Inflammatory macrophage (primary cell): ENCODE measurements at regions not wholly inside any gene's neighbourhood (a gene's known extent, or its start where the extent isn't known, plus 50 kb on each side); places are given as distances from the start of the nearest gene placed in this dataset.

ENCODE experiments used
- DNase-seq, 2 donors: peaks; one replicate each; pipeline ENCODE4 v3.0.0-alpha.2; 2020 to 2022

- no peak for DNase-seq
Measured at GRCh38 chrX:109312757-109313156, 169.1 kb downstream of the GUCY2F start.

DNA sequence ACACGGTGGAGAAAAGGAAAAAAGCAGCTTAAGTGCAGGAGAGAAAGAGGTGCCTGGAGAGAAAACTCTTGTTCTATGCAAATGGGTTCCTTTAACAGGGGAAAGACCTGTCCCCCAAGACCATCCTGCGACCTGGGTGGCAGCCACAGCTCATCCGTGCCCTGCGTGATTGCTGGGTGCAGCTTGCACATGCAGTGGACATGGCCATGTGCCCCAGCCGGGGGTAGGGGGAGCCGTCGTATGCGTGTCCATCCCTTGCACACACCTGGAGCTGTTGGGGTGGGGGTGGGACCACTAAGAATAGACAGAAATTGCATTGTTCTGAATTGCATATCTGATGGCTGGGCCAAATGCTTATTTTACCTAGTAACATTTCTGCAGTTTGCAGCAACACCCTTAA is 171.9 kb downstream of the GUCY2F start:
- no peak for DNase-seq

DNA sequence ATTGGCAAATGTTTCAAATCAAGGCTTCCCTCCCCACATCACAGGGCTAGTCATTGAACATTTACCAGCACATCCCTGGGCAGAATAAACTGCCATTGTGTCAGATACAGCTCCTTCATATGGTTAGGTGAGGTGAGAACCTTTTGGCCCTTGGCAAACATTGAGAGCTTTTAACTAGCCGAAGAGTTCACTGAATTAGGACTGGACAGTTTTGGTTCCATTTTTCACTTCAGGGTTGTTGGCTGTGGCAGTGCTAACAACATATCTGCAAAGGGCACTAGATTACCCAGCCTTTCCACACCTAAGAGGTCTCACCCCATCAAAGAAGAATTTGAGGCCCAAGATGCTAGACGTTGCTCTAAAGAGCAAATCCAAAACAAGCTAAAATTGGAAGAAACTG is 180.7 kb downstream of the GUCY2F start:
- no peak for DNase-seq

DNA sequence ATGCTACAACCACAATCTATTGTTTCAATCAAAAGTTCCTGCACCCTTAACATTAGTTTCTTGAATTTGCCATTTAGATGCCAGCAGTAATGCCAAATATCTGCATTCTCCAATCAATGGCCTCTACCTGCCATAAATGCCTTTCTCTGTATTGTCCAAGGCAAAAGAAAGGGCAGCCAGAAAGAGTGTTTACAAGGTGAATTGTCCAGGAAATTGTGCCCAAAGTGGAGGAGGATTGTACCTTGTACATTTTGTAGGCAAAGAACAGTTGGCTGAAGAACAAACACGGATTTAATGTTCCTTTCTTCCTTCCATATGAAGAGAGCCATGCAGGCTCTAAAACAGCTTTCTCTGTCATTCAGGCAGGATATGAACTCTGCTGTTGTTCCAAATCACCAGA is 181.5 kb downstream of the GUCY2F start:
- no peak for DNase-seq

DNA sequence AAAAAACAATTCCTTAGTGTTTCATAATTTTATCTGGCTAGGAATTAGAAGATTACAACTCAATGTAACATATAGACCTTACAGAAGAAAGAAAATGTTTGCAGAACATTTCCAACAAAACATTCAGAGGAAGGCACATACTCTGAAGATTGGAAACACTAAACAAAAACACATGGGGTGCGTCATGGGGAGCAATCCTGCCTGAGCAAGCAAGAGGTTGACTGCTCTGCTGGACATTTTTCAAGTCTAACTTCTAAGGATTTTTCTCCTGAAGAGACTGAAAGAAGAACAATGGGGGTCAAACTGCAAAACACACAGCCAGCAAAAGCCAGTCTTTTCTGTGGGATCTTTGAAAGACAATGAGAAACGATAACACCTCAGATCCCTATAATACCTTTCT is 182.8 kb downstream of the GUCY2F start:
- no peak for DNase-seq

- no peak for DNase-seq
Measured at GRCh38 chrX:109294097-109294814, 187.6 kb downstream of the GUCY2F start.

- DNase-seq, result no peak
Measured at GRCh38 chrX:109283870-109284269, 198.0 kb downstream of the GUCY2F start.

DNA sequence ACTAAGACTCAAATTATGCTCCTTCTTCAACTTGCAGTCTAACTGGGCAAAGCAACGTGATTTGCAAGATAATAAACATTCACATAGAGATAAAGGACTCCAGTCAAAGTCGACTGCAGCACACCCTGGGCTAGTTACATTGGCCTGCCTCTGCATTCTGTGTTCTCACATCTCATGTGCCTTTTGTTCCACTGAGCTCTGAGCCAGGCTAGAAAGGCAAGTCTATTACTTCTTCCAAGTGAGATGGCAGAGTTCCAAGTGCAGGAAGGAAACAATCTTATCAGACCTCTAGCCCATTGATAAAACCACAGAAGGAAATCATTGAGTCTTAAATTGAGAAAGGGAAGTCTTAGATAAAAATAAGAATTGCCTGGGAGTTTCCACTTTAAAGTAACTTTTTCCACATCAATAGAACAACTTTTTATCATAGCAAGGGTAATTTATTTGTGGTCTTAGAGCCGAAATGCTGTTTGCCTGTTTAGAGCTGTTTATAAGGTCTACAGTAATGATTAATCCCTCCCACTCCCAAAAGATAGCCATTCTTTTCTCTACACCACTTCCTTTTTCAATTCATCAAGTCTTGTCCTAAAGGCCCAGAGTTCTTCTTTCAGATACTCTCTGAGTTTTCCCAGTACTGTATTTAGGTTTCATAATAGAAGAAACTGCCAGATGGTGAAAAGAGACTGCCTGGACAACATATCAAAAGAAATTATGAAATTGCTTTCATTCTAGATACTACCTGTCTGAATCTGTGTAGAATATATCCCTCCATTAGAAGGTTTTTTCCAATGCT is 200.2 kb downstream of the GUCY2F start:
- no peak for DNase-seq

- no peak for DNase-seq
Measured at GRCh38 chrX:109274806-109275205, 207.1 kb downstream of the GUCY2F start.

GRCh38 chrX:109270580-109271484 is 211.1 kb downstream of the GUCY2F start:
- peak; percentile 69 to 79 for DNase-seq

- no peak for DNase-seq
Measured at GRCh38 chrX:109268340-109268739, 213.5 kb downstream of the GUCY2F start.

DNA sequence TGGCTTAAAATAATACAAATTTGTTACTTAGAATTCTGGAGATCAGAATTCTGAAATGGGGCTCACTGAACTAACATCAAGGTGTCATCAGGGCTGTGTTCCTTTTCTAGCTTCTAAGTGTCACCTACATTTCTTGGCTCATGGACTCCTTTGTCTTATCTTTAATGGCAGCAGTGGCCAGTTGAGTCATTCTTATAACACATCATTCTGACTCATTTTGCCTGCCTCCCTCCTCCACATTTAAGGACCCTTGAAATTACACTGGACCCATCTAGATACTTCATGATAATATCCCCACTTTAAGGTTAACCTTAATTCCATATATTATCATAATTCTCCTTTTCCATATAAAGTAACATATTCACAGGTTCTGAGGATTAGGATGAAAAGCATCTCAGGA is 215.9 kb downstream of the GUCY2F start:
- DNase-seq, result no peak

DNA sequence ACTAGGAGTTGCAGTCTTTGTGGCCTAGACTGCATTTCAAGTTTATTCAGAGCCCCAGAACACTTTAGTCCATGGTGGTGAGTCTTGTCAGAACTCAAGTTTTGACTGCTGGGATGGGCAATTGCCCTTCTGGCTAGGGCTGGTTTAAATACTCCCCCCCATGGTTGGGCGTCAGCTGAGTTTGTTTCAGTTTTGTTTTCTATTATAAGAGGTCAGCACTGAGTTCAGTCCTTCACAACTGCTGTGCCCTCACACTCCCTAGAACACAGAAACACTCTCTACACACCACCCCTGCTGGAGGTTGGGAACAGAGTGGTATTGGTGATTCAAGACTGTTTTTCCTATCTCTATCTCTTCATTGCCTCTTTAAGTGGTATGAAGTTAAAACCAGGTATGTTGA is 217.0 kb downstream of the GUCY2F start:
- DNase-seq, result no peak

GRCh38 chrX:109261279-109261678 is 220.6 kb downstream of the GUCY2F start:
- DNase-seq, result no peak

DNA sequence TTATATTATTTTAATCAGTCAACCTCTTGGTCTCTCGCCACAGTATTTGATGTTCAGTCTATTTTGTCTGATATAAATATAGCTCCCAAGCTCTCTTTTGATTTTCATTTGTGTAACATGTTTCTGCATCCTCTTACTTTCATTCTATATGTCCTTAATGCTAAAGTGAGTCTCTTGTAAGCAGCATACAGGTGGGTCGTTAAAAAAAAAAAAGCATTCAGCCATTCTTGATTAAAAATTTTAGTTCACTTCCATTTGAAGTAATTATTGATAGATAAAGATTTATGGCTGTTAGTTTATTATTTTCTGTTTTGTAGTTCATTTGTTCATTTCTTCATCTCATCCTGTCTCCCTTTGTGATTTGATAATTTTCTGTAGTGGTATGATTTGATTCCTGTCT is 229.1 kb downstream of the GUCY2F start:
- DNase-seq, result no peak

GRCh38 chrX:109218761-109219160 is 263.1 kb downstream of the GUCY2F start:
- DNase-seq, result no peak

GRCh38 chrX:109199726-109200125 is 282.2 kb downstream of the GUCY2F start:
- DNase-seq, result no peak

DNA sequence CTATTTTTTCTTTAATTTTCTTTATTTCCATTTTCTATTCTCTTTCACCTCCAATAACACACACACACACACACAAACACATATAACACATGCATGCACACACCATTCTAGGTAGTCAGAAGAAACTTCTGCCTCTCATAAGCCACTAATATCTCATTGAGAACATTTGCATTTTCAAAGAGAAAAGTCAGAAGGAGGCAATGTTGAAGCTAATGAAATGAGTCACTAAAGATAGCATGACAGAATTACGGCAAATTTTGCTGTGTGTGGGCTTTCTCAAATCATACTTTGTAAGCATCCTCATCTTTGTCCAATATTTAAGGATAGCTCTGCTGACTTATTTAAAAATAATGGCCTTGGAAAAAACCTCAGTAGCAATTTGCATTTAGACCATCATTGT is 291.3 kb downstream of the GUCY2F start:
- no peak for DNase-seq

DNA sequence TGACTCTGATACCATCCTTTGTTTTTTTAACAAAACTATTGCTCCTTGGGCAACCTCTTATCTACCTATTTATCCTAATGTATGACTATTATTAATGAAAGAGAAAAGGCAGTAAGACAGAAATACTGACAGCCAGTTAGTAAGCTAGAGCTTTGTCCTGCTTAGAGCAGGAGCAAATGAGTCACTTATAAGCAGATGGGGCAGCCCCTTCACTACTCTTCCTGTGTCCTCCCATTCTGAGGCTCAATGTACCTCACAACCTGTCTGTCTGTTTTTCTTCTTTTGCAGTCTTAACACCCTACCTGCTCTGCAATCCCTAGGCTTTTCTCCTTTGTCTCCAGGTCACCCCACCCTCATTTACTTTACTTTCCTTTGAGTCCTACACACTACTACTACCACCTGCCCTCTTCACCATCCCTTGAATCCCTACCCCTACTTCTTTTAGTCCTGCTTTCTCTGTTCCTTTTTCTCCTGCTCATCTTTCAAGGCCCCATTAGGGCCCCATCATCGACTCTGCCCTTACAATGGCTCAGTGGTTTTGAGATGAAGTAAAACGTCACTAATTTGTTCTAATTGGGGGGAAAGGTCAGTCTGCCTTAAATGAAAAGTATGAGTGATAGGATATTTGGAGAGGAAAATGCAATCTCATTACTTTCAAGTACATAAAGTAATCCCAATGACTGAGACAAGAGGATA is 294.3 kb downstream of the GUCY2F start:
- no peak for DNase-seq

DNA sequence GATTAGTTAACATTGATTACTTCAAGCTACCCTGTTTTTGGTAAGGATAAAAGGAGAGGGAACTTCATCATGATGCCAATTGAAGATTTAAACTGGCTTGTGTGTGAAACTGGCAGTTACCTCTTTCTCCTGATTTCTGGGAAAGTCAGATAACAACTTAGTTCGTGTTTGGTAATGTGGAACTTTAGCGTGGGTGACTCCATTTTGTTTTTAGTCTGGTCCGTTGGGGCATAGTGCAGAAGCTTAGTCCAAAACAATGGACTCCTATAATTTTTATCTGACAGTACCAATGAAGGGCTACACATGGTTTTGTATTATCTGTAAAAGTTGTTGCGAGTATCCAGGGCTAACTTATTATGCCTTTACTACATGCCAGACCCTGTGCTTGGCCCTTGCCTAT is 294.9 kb downstream of the GUCY2F start:
- no peak for DNase-seq

- DNase-seq, result no peak
Measured at GRCh38 chrX:109184506-109185139, 297.3 kb downstream of the GUCY2F start.

GRCh38 chrX:109172091-109172602 is 309.7 kb downstream of the GUCY2F start:
- DNase-seq, result no peak
